ENCODE measurements at regions not wholly inside any gene's neighbourhood (a gene's known extent, or its start where the extent isn't known, plus 50 kb on each side); places are given as distances from the start of the nearest gene placed in this dataset.

DNA sequence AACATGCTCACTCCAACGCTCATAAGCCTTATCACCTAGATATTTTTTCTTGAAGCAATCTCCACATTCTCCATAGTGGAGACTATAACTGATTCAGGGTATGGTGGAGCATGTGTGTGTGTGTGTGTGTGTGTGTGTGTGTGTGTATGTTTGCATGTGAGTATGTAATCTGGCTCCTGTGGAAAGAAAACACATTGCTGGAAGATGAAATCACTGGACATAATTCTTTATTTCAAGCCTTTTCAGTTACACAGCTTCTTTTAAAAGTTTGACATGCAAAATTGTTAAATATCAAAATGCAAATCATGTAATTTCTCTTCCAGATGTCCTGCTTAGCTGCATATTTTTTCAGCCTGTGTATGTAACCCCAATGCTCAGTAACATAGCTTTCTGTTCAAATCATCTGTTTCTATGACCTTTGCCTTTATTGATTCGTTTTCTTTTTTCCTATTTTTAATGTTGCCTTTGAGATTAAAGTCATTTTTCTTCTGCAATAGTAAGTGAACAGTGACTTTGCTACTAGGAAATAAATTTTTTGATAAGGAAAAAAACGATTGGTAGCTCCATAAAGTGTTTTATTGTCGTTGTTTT lies 80.5 kb upstream of the BTG1 start:
- no peak overlapping the region for H3K27ac ChIP-seq
- no peak for DNase-seq (ENCODE audit: low read depth, low spot score)

DNA sequence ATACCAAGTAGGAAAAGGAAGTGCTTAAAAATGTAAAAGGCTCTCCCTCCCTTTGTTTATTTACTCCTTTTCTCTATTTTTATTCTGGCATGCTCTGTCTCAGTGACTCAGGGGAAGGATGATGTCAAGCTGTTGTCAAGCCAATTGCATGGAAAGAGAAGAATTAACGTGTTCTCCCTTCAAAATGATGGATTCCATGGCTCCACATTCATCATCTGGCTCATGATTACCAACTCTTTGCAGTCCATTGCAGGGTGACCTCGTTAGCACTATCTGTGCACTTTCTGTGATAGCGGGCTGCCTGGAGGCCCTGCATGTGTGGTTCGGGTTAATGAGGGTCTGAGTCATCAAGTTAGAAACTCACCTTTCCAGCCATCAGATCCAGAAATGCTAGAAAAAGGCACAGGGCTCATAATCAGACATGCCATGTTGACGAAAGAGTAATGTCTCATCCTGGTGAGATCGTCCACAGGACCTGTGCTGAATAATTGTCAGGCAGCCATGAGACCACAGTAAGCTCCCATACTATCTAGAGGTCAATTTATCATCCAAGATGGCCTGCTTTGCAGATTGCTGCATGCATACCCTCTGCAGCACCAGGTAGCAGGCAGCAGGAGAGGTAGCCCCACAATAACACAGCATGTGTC lies 79.2 kb upstream of the BTG1 start:
- H3K27ac ChIP-seq, result peak overlapping the region; percentile 43
- DNase-seq (ENCODE audit: low read depth, low spot score), result peak; percentile 69

DNA sequence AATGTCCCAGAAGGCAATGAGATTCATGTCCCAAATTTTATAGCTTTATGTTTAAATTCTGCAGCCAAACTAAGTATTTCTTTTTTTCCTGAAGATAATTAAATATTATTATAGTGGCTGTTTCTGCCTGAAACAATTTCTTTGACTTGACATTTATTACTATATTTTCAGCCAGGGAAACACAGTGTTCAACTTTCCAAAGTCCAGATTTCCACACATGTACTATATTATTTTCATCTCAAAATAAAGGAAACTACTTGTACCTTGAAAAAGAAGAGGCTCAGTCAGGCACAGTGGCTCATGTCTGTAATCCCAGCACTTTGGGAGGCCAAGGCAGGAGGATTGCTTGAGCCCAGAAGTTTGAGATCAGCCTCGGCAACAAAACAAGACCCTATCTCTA lies 77.8 kb upstream of the BTG1 start:
- DNase-seq (ENCODE audit: low read depth, low spot score), result no peak

DNA sequence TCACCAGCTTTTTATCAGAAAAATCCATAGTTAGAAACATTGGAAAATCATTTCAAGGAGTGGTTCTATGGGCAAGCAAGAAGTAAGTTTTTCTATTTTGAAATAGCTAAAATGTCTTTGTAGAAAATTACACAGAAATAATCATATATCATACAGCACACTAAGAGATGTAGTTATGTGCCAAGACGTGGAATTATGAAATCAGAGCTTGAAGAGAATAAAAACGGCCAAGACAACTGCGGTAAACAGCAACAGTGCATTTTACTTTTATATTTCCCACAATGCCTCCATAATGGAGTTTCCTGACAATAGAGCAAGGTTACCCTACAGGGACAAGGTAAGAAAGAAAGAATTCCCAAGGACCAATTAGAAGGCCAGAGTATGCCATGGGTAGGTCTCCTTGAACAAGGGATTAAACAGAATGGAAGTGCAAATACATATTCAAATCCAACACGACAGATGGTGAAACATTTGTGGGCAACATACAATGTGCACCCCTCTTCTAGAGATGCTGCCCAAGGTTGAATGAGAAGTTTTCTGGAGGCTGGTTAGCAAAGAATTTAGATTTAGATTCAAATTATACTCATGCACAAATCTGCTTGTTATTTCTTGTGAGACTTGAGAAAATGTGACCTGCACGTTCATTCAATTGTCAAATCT lies 76.1 kb upstream of the BTG1 start:
- no peak for DNase-seq (ENCODE audit: low read depth, low spot score)
- H3K27ac ChIP-seq, result no peak overlapping the region

More for the DNA sequence above, 77.8 kb upstream of the BTG1 start:
- no peak overlapping the region for H3K27ac ChIP-seq

DNA sequence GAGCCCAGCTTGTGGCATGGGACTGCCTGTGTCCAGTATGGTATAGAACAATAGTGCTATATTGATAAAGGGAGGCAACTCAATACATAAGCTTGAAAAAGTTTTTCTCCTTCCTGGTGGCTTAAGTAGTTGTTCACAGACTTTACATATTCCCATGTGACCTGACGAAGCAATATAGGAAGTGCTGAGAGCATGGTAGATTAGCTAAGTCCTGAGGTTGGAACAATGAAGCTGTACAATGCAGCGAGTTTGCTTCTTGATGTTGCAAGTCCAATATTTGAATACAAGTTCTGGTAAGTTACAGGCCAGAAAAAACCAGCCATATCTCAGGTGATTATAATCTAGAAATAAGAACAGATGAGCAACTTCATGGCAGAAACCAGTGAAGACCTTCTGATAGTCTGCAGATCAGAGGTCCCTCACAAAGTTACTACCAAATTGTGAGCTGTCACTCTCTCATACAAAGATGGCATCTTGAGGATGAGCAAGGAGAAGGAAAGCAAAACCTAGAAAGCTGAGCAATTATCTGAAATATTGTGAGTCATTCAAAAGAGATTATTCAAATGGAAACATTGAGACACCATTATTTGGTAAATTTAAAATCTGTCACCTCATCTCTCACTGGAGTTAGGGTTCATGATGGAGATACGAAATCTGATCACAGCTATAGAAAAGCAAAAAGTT lies 72.9 kb upstream of the BTG1 start:
- H3K27ac ChIP-seq, result no peak overlapping the region
- no peak for DNase-seq (ENCODE audit: low read depth, low spot score)

DNA sequence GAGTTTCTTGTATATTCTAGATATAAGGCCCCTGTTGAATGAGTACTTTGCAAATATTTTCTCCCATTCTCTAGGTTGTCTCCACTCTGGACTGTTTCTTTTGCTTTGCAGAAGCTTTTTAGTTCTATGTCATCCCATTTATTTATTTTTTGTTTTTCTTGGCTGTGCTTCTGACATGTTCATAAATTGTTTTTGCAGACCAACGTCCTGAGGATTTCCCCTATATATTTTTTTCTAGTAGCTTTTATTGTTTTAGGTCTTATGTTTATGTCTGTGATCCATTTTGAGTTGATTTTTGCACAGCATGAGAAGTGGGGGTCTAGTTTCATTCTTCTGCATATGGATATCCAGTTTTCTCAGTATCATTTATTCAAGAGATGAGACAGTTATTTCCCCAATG lies 70.4 kb upstream of the BTG1 start:
- DNase-seq (ENCODE audit: low read depth, low spot score), result no peak
- no peak overlapping the region for H3K27ac ChIP-seq

DNA sequence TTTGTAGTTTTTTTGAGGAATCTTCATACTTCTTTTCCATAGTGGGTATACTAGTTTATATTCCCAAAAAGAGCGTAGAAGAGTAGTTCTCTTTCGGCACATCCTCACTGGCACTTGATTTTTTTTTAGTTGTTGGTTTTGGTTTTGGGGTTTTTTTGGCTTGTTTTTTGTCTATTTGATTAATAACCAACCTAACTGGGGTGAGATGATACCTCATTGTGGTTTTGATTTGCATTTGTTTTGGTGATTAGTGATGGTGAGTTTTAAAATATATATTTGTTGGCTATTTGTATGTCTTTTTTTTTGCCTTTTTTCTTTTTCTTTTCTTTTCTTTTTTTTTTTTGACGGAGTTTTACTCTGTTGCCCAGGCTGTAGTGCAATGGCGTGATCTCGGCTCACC lies 69.7 kb upstream of the BTG1 start:
- H3K27ac ChIP-seq, result no peak overlapping the region
- no peak for DNase-seq (ENCODE audit: low read depth, low spot score)

DNA sequence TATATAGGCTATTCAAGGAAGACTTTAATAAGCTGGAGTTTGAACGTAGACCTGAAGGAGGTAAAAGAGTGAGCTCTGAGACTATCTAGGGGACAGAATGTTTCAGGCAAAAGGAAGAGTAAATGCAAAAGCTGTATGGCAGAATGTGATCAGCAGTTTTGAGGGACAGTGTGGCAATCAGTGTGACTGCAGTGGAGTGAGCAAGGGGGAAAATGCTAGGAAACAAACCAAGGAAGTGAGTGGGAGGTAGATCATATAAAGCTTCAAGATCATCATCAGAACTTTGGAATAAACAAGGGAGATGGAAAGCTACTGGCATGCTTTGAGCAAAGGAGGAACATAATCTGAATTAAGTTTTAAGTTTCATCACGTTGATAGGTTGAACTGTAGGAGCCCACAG lies 67.5 kb upstream of the BTG1 start:
- DNase-seq (ENCODE audit: low read depth, low spot score), result no peak
- H3K27ac ChIP-seq, result no peak overlapping the region

DNA sequence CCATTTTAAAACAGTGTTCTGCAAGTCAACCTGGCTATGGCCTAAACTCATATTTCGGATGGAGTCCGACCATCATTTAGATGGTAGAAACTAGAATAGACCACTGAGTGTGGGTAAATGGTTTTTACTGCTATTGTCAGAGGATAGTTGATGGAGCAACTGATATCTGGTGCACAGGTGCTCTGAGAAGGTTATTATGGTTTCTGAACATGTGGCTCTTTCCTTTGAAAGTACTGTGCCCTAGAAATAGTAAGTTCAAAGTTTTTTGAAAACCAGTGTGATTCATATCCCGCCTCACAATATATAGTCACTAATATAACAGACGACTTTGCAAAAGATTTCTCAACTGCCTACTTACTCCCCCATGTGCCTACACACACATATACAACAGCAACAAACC lies 64.4 kb upstream of the BTG1 start:
- no peak for DNase-seq (ENCODE audit: low read depth, low spot score)

DNA sequence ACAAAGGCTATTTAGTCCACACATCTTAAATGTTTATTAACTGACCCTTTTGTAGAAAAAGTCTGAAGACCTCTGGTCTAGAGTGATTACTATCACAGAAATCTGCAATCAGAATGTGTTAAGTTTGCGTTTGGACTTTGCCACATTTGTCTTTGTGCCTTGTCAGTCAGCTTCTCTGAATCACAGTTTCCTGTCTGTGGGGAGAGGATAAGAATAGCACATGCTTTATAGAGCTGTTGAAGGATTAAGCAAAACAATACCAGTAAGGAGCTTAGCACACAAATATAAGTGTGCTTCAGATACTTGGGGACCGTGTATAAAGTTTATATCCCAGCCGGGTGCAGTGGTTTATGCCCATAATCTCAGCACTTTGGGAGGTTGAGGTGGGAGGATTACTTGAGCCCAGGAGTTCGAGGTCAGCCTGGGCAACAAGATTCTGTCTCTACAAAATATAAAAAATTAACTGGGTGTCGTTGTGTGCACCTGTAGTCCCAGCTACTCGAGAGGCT lies 63.0 kb upstream of the BTG1 start:
- H3K27ac ChIP-seq, result peak overlapping the region; percentile 80
- DNase-seq (ENCODE audit: low read depth, low spot score), result peak; percentile 64

More for the DNA sequence above, 64.4 kb upstream of the BTG1 start:
- H3K27ac ChIP-seq, result no peak overlapping the region

DNA sequence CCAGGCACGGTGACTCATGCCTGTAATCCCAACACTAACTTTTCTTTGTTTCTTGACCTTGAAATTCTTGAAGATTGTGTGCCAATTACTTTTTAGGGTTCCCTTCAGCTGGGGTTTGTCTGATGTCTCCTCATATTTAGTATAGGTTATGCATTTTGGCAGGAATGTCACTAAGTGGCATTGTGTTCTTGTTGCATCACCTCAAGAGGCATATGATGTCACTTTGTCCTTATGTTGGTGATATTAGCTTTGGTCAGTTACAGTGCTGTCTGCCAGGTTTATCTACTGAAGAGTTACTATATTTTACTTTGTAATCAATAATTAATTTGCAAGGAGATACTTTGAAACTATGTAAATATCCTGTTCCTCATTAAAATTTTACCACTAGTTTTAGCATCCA lies 61.0 kb upstream of the BTG1 start:
- no peak for DNase-seq (ENCODE audit: low read depth, low spot score)

DNA sequence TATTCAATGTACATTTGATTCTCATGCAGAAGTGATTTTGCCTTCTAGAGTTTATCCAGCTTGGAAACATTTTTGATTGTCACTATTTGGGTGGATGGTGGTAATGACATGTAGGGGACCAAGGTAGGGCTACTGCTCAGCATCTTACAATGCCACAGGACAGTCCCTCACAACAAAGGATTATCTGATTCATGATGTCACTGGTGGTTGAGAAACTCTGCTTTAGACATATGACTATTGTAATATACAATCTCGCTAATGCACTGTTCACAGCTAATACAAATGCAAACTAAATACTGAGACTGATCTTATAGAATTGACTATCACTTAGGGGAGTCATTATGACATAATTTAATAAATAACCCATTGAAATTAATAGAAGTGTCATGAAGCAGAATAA lies 60.4 kb upstream of the BTG1 start:
- H3K27ac ChIP-seq, result no peak overlapping the region
- no peak for DNase-seq (ENCODE audit: low read depth, low spot score)

More for the DNA sequence above, 61.0 kb upstream of the BTG1 start:
- H3K27ac ChIP-seq, result peak overlapping the region; percentile 80

DNA sequence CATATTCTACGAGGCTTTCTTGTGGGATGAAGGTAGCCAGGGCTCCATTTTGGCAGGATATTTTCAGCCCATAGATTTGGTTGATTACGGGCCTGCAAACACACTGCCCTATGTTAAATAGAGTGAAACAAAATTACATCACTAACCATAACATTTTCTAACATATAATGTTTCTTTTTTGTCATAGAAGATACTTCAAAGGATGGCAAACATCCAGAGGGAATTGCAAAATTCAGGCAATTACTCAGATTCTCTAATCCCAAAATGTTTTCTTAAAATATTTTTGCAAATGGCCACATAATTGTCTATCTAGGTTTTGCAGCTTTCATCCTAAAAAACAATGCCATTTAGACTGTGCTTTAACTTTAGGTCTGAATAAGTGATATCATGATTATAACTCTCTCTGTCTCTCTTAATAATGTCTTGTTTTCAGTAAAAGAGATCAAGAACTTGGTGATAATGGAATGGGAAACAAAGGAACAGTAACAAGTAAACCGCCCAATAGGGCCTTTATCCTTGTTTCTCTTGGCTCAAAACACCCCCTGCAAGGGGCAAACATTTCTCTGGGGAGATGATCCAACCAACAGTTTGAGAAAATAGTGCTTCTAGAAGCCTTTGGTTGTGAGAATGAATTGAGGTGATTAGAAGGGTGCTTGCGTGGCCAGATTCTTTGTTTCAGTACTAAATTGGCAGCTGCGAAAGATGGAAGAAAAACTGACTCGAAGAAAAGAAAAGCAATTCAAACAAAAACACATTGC lies 54.4 kb upstream of the BTG1 start:
- no peak overlapping the region for H3K27ac ChIP-seq
- DNase-seq (ENCODE audit: low read depth, low spot score), result no peak

DNA sequence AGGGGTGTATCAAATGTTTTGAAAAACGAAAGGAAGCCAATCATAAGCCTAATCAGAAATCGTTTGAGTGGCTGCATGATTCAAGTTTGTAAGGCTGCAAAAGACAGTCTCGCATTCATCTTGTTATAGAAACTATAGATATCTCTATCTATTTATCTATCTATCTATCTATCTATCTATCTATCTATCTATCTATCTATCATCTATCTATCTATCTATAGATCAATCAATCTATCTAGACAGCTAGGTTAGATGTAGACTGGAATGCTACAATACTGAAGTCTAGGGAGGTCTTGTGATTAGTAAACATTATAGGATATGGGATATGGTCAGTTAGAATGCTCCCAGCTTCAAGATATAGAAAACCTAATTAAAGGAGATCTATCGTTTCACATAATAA lies 52.2 kb upstream of the BTG1 start:
- H3K27ac ChIP-seq, result no peak overlapping the region
- no peak for DNase-seq (ENCODE audit: low read depth, low spot score)

DNA sequence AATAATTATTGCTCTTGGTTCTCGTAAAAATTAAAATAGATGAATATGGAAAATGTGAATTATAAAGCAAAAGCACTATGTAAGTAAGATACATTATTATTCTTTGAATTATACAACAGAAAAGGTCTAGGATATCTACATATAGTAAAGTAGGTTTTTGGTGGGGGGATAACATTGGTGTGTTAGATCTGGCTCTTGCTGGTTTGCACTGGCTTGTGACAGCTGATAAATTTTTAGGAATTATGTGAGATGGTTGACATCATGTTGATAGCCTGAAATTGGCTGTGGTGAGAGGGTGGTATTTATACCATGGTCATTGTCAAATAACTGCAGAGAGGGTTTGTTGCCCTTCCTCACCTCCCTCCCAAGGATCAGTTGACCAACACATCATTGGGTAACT lies 50.7 kb upstream of the BTG1 start:
- H3K27ac ChIP-seq, result no peak overlapping the region
- no peak for DNase-seq (ENCODE audit: low read depth, low spot score)
